OCI-LY3 (cell line): ENCODE measurements at regions not wholly inside any gene's neighbourhood (a gene's known extent, or its start where the extent isn't known, plus 50 kb on each side); places are given as distances from the start of the nearest gene placed in this dataset.

Source experiments
- H2AFZ ChIP-seq: fragments of 200-600, 300-600 bp; shearing (Covaris generic); 2 replicates; pipeline ENCODE4 v1.6.0; 2014; ENCODE audit warnings: antibody characterized with exemption, low read depth, low read length
- H3K27ac ChIP-seq: fragments of 200-600, 300-600 bp; sonication (generic); 2 replicates; pipeline ENCODE4 v1.5.1; 2014; ENCODE audit warnings: mild to moderate bottlenecking, low read length, moderate library complexity, mixed read lengths
- H3K27me3 ChIP-seq: fragments of 200-600, 300-600 bp; sonication (generic); 2 replicates; pipeline ENCODE4 v1.6.1; 2014; ENCODE audit warnings: low read depth, low read length, mixed read lengths
- H3K36me3 ChIP-seq: fragments of 200-600, 300-600 bp; sonication (generic); replicated peaks from 2 replicates; pipeline ENCODE3; 2014; ENCODE audit warnings: low read depth, low read length, mixed read lengths
- H3K4me1 ChIP-seq: fragments of 300-600, 200-600 bp; sonication (generic); 2 replicates; pipeline ENCODE4 v1.6.1; 2014; ENCODE audit warnings: low read length, mixed read lengths
- H3K4me2 ChIP-seq: fragments of 200-600, 300-600 bp; sonication (generic); 2 replicates; pipeline ENCODE4 v1.6.1; 2014; ENCODE audit warnings: low read length, mixed read lengths
- H3K4me3 ChIP-seq: fragments of 300-600, 200-600 bp; sonication (generic); 2 replicates; pipeline ENCODE4 v1.5.1; 2014; ENCODE audit warnings: antibody characterized with exemption, mild to moderate bottlenecking, low read length, moderate library complexity
- H3K79me2 ChIP-seq: fragments of 300-600, 200-600 bp; shearing (Covaris generic); 2 replicates; pipeline ENCODE4 v1.6.1; 2014; ENCODE audit warnings: mild to moderate bottlenecking, low read length, mixed read lengths
- H3K9ac ChIP-seq: fragments of 300-600, 200-600 bp; shearing (Covaris generic); 2 replicates; pipeline ENCODE4 v1.6.0; 2014; ENCODE audit warnings: mild to moderate bottlenecking, low read length, moderate library complexity
- H3K9me3 ChIP-seq: fragments of 200-600, 300-600 bp; shearing (Covaris generic); 2 replicates; pipeline ENCODE4 v1.6.1; 2014; ENCODE audit warnings: low read length, mixed read lengths; ENCODE audit not compliant: insufficient read depth
- H4K20me1 ChIP-seq: fragments of 200-600, 300-600 bp; sonication (generic); 2 replicates; pipeline ENCODE4 v1.6.1; 2016; ENCODE audit warnings: low read length, mixed read lengths; ENCODE audit not compliant: insufficient read depth
- CTCF ChIP-seq: fragments of 200-600, 300-600 bp; sonication (generic); IDR thresholded peaks from 2 replicates; pipeline ENCODE4 v1.5.1; 2014; ENCODE audit warnings: antibody characterized with exemption, low read length, low read depth
- EZH2phosphoT487 ChIP-seq: fragments of 200-600 bp; shearing (Covaris generic); IDR thresholded peaks from 2 replicates; pipeline ENCODE4 v1.6.1; 2018; ENCODE audit warnings: antibody characterized with exemption, mixed run types, low read depth

GRCh38 chr22:44386386-44387035, 73.8 kb upstream of the SHISAL1 start:
- TF ChIP-seq EZH2phosphoT487 (no peak), CTCF (no peak)
- Histone ChIP-seq H3K36me3 (no peaks in the 10 kb centered on the region), H3K4me2 (no peak overlapping the region), H3K4me3 (no peak overlapping the region), H4K20me1 (0 out of 2 replicates have a peak, but pooled peaks cover 5% of the 10 kb centered on the region), H3K27ac (no peak overlapping the region), H3K9me3 (no peaks in the 10 kb centered on the region), H3K79me2 (no peaks in the 10 kb centered on the region), H3K4me1 (no peaks in the 10 kb centered on the region), H2AFZ (no peak overlapping the region), H3K9ac (no peak overlapping the region), H3K27me3 (peaks cover 46% of the 10 kb centered on the region)

- TF ChIP-seq CTCF (no peak), EZH2phosphoT487 (no peak)
- H3K9me3 ChIP-seq: no peaks in the 10 kb centered on the region
- H3K4me2 ChIP-seq: no peak overlapping the region
- H3K79me2 ChIP-seq: no peaks in the 10 kb centered on the region
- H3K9ac ChIP-seq: no peak overlapping the region
- no peak overlapping the region for H3K27ac ChIP-seq
- H3K4me1 ChIP-seq: no peaks in the 10 kb centered on the region
- no peaks in the 10 kb centered on the region for H3K36me3 ChIP-seq
- 0 out of 2 replicates have a peak, but pooled peaks cover 5% of the 10 kb centered on the region for H4K20me1 ChIP-seq
- H3K27me3 ChIP-seq: peaks cover 53% of the 10 kb centered on the region
- no peak overlapping the region for H2AFZ ChIP-seq
- H3K4me3 ChIP-seq: no peak overlapping the region
These were observed 73.0 kb upstream of the SHISAL1 start for GRCh38 chr22:44385781-44386180.

GRCh38 chr22:44385296-44385610, 72.5 kb upstream of the SHISAL1 start:
- H4K20me1 ChIP-seq: 0 out of 2 replicates have a peak, but pooled peaks cover 5% of the 10 kb centered on the region
- H2AFZ ChIP-seq: no peak overlapping the region
- H3K4me2 ChIP-seq: no peak overlapping the region
- H3K4me3 ChIP-seq: no peak overlapping the region
- no peaks in the 10 kb centered on the region for H3K9me3 ChIP-seq
- no peaks in the 10 kb centered on the region for H3K79me2 ChIP-seq
- no peak overlapping the region for H3K27ac ChIP-seq
- no peak overlapping the region for H3K9ac ChIP-seq
- TF ChIP-seq EZH2phosphoT487: no peak
- no peak for TF ChIP-seq CTCF
- H3K4me1 ChIP-seq: no peaks in the 10 kb centered on the region
- peaks cover 54% of the 10 kb centered on the region for H3K27me3 ChIP-seq
- no peaks in the 10 kb centered on the region for H3K36me3 ChIP-seq

DNA sequence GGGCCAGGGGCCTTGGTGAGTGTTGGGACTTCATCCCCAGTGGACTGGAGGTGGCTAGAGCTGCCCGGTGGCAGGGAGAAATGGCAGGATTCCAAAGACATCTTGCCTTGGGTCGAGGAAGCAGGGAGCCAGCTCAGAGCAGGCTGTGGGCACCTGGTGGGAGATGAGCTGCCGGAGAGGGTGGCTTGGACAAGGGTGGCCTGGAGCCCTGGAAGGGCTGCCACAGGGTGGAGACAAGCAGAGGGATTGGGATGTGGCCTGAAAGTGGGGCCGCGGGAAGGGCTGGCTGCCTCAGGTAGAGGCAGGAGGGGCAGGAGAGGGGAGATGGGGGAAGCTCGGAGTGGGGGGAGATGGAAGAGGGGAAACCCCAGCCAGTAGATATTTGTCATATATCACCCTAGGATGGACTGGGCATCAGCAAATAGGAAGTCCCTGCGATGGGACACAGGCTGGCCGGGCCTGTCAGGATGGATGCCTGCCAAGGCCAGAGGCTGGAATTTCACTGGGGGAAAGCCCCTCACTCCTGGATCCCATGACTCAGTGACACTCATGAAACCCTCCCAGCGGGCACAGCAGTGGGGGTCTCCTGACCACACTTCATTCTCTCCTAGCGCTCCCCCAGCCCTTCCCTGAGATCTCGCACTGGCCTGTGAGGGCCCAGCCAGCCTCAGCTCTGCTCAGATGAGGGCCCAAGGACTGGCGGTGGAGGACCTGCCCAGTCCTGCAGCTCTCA, 72.0 kb upstream of the SHISAL1 start:
- Histone ChIP-seq H3K4me1 (no peaks in the 10 kb centered on the region), H3K27ac (no peak overlapping the region), H3K79me2 (no peaks in the 10 kb centered on the region), H3K27me3 (peaks cover 58% of the 10 kb centered on the region), H4K20me1 (0 out of 2 replicates have a peak, but pooled peaks cover 5% of the 10 kb centered on the region), H2AFZ (no peak overlapping the region), H3K9me3 (no peaks in the 10 kb centered on the region), H3K4me3 (no peak overlapping the region), H3K36me3 (no peaks in the 10 kb centered on the region), H3K4me2 (no peak overlapping the region), H3K9ac (no peak overlapping the region)
- no peak for TF ChIP-seq EZH2phosphoT487
- TF ChIP-seq CTCF: no peak
